Ovary (tissue), 7 donors: ENCODE measurements at regions not wholly inside any gene's neighbourhood (a gene's known extent, or its start where the extent isn't known, plus 50 kb on each side); places are given as distances from the start of the nearest gene placed in this dataset.

Experiments used
- DNase-seq, 5 donors: peaks; one replicate each; pipeline ENCODE4 v3.0.0-alpha.2; 2019 to 2020
- H3K27ac ChIP-seq, 2 donors: fragments of 200-600 bp; one replicate each; pipeline versions ENCODE4 v1.5.1 to v1.8.0; 2019 to 2022
- H3K27me3 ChIP-seq: fragments of 200-600 bp; one replicate; pipeline ENCODE4 v1.8.0; 2022
- H3K36me3 ChIP-seq: fragments of 200-600 bp; sonication (generic); one replicate; pipeline ENCODE4 v1.5.1; 2019
- H3K4me1 ChIP-seq: one replicate; pipeline ENCODE4 v1.8.1; 2013; ENCODE audit warnings: mild to moderate bottlenecking, moderate library complexity; ENCODE audit not compliant: insufficient read depth
- H3K4me3 ChIP-seq: fragments of 200-600 bp; sonication (generic); one replicate; pipeline ENCODE4 v1.5.1; 2017
- H3K9me3 ChIP-seq, 2 donors: fragments of 200-600 bp in 1 of 2; sonication (generic) in 1 of 2; one replicate each; pipeline versions ENCODE4 v1.5.1 to v1.8.1; 2013 to 2019; ENCODE audit warnings: mild to moderate bottlenecking in 1 of 2, moderate library complexity in 1 of 2
- EP300 ChIP-seq: sonication (generic); formaldehyde crosslinking; IDR thresholded peaks from one replicate; pipeline ENCODE4 v1.6.1; 2017; ENCODE audit warnings: antibody characterized with exemption
- POLR2A ChIP-seq: fragments of 450-650 bp; IDR thresholded peaks from one replicate; pipeline ENCODE4 v1.6.1; 2017; ENCODE audit warnings: antibody characterized with exemption, mild to moderate bottlenecking, moderate library complexity
- WGBS, 3 donors: extraction: QIAGEN DNeasy Blood & Tissue Kit in 1 of 3; methylation state at CpG; one replicate each; pipeline versions ENCODE4 v1.1.5 to v1.1.7; 2013 to 2017; 5-methylcytosine and 5-hydroxymethylcytosine counted together
- intact Hi-C, 4 donors: fragments of 100-400 bp; cut with DNase I; formaldehyde crosslinking; loops; one replicate each; pipeline versions ENCODE4 v1.11.0 to v1.15.1; 2022 to 2023
- TF ChIP-seq, protein P1 (sequence below), 3 donors: fragments of 450-650 bp in 2 of 3; fragments of 200-600 bp in 1 of 3; IDR thresholded peaks; one replicate each; pipeline versions ENCODE4 v1.5.1 to v1.8.0; 2016 to 2022; ENCODE audit warnings: antibody characterized with exemption in 3 of 3, mild to moderate bottlenecking in 1 of 3
- donor health status: DM: no; HTN: no; CAD: no; lungs with moderate emphysema.
- donor health status: DM: no; HTN: no; CAD: no.
- donor health status: Bipolar disorder and iron deficiency.
- donor health status: DM: no; HTN: no; CAD: no.
- donor health status: DM: yes; HTN: yes; CAD: no.

DNA sequence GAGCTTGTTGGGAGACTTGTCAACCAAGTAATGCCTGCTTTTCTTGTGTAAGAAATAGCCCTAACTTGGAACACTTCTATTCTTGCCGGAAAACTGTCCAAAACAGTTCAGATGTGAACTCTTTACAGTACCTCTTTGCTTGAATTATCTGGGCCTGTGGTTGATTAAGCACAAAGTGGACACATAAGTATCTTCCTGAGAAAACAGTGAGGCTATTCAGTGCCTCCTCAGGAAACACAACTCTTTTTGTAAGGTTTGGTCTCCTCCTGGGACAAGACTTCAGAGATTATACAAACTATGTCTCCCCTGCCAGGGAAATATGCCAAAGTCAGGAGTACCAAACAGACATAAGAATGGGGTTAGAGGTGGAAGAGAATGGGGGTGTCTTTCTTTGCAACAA is 127.7 kb downstream of the LACC1 start:
- TF ChIP-seq EP300: no peak
- TF ChIP-seq, protein P1, sequence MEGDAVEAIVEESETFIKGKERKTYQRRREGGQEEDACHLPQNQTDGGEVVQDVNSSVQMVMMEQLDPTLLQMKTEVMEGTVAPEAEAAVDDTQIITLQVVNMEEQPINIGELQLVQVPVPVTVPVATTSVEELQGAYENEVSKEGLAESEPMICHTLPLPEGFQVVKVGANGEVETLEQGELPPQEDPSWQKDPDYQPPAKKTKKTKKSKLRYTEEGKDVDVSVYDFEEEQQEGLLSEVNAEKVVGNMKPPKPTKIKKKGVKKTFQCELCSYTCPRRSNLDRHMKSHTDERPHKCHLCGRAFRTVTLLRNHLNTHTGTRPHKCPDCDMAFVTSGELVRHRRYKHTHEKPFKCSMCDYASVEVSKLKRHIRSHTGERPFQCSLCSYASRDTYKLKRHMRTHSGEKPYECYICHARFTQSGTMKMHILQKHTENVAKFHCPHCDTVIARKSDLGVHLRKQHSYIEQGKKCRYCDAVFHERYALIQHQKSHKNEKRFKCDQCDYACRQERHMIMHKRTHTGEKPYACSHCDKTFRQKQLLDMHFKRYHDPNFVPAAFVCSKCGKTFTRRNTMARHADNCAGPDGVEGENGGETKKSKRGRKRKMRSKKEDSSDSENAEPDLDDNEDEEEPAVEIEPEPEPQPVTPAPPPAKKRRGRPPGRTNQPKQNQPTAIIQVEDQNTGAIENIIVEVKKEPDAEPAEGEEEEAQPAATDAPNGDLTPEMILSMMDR (IDR thresholded peaks at IDR 0.05): no peak
- H3K36me3 ChIP-seq: no peaks in the 10 kb centered on the region
- H3K27ac ChIP-seq: no peak overlapping the region
- 94 to 100% (median 97%) methylated on average over 1 of the region's 1 CpG for WGBS, 3 donors
- H3K27me3 ChIP-seq: no peaks in the 10 kb centered on the region
- H3K4me1 ChIP-seq: no peaks in the 10 kb centered on the region
- no peak for DNase-seq
- intact Hi-C loops: no loop called here
- no peaks in the 10 kb centered on the region for H3K9me3 ChIP-seq
- no peak overlapping the region for H3K4me3 ChIP-seq

DNA sequence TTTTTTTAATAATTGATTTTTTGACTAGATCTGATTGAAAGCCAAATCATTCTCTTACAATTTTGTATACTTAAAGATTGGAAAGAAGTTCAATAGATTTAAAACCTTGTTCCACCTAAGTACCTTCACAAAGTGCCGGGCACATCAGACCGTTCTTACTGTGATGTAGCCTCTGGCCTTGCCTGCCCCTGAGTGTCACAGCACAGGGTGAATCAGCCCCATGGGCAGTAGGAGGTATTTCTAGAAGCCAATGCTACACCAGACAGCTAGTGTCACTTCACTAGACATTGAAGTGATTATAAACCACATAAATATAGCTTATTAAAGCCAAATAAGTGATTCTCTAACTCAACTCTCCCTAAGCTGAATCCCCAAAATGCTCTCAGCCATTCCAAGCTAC is 131.3 kb downstream of the LACC1 start:
- Histone ChIP-seq H3K36me3 (no peaks in the 10 kb centered on the region), H3K27me3 (no peaks in the 10 kb centered on the region), H3K4me3 (no peak overlapping the region), H3K4me1 (no peaks in the 10 kb centered on the region), H3K27ac (no peak overlapping the region), H3K9me3 (no peaks in the 10 kb centered on the region)
- intact Hi-C loops: no loop called here
- no peak for DNase-seq
- TF ChIP-seq POLR2A: no peak
- no peak for TF ChIP-seq EP300
- TF ChIP-seq, protein P1 (IDR thresholded peaks at IDR 0.05): no peak
- 96 to 98% (median 96%) methylated on average over 2 of the region's 2 CpGs for WGBS, 3 donors

DNA sequence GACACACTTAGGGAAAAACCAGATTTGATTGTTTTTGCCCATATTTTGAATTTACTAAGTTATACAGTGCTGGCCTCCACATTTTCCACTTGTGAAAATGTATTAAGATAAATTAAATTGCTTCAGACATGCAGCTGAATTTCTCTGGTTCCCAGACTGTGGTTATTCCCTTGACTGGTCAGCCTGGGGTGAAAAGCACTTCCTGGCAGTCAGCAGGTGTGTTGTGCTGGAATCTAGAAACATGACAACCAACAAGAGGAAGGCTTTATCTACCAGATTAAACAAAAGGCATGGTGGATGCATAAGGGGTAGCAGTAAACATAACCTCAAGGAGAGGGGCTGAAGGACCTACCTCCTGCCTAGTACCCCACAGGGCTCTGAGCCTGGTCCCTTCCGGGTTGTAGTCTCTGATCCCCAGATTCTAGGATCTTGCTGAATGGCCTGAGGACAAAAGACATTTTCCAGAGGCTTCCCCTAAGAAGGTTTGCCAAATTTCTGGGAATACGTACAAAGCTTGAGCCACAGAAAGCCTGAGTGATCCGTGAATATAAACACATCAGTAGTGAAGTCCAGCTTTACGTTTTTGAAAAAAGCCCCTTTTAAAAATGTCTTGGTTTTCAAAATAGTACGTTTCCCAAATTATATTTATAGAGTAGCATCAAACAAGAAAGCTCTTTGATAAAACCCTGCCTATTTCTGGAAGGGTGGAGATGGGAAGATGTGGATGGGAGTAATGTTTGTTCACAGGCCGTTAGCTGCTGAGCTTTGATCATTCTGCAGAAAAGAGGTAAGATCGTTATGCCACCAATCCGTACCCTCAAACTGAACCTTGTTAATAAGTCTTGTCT is 133.4 kb downstream of the LACC1 start:
- H3K27me3 ChIP-seq: no peaks in the 10 kb centered on the region
- intact Hi-C loops: no loop called here
- H3K4me1 ChIP-seq: no peaks in the 10 kb centered on the region
- H3K4me3 ChIP-seq: no peak overlapping the region
- DNase-seq: no peak
- no peaks in the 10 kb centered on the region for H3K36me3 ChIP-seq
- TF ChIP-seq POLR2A (no peak), EP300 (no peak)
- TF ChIP-seq, protein P1 (IDR thresholded peaks at IDR 0.05): no peak
- WGBS, 3 donors: 63 to 68% (median 67%) methylated on average over 8 of the region's 8 CpGs
- no peaks in the 10 kb centered on the region for H3K9me3 ChIP-seq
- no peak overlapping the region for H3K27ac ChIP-seq

DNA sequence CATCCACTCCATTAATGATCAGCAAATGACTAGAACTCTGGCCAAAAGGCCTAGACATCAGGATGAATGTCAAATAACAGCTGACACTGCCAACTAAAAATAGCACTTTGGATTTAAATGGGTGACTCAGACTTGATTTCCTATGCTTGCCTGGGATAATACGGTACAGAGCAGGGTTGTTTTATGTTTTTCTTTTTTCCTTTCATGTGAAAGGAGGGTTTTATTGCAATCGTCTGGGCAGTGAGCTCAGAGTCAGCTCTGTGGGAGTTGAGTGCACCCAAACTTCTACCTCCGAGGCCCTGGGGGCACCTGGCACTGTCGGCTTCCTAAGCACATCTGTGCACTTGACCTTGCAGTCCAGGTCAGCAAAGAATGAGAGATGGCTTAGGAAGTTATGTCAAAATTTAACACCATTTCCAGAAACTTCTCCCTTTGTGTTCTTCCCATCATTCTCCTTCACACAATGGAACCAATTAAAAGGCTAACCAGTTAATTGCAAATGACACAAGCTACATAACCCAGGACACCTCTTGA is 134.1 kb downstream of the LACC1 start:
- TF ChIP-seq, protein P1 (IDR thresholded peaks at IDR 0.05): no peak
- TF ChIP-seq EP300: no peak
- TF ChIP-seq POLR2A: no peak
- no peaks in the 10 kb centered on the region for H3K9me3 ChIP-seq
- WGBS, 3 donors: 8 to 17% (median 10%) methylated on average over 4 of the region's 4 CpGs
- no peaks in the 10 kb centered on the region for H3K27me3 ChIP-seq
- H3K27ac ChIP-seq: no peak overlapping the region
- H3K36me3 ChIP-seq: no peaks in the 10 kb centered on the region
- no peak overlapping the region for H3K4me3 ChIP-seq
- intact Hi-C loops: no loop called here
- no peaks in the 10 kb centered on the region for H3K4me1 ChIP-seq
- no peak for DNase-seq
